ENCODE measurements at regions not wholly inside any gene's neighbourhood (a gene's known extent, or its start where the extent isn't known, plus 50 kb on each side); places are given as distances from the start of the nearest gene placed in this dataset.

DNA sequence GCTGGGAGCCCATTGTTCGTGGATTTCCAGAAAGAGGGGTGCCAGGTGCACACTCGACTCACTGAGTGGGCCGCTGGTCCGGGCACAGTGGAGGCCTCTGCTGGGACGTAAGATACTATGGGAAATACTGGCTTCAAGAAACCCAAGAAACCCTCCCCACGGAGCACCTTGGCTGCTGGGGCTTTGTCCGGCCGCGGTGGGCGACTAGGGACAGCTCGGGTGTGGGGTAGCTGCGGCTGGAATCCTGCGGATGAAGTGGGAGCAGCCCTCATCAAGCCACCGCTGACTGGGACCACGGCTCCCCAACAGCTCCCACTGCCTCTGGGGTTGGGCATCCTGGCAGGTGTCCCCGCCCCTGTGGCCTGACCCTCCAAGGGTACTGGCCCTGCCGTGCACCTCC lies 69.5 kb upstream of the GATA5 start:
- DNase-seq (ENCODE audit: low read depth in 2 of 2) = no peak

DNA sequence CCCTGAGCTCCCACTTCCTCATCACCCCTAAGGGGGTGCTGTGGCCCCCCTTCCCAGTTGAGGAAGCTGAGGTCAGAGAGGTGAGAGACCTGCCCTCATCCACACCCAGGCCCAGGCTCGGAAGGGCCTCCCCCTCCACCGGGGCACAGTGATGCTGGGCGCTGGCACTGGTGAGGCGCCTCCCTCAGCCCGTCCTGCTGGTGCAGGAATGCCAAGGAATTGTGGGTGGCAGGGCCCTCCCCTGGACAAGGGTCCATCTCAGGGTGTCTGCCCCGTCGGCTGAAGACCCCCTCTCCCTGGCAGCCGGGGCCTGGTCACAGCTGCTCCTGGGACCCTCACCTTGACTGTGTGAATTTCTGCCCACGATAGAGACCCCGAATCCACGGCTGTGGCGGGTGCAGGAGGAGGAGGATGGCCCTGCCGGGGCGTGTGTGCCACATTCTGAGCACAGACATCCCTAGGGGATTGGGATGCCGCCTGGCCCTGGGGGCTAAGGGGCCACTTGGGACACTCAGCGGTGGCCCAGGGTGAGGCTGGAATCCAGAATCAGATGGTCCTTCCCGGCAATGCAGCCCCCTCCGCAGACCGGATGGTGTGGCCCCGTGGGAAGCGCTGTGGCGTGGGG lies 70.2 kb upstream of the GATA5 start:
- no peak for DNase-seq (ENCODE audit: low read depth in 2 of 2)

- DNase-seq (ENCODE audit: low read depth in 2 of 2) = no peak
Observed at GRCh38 chr20:62546606-62547005, 70.8 kb upstream of the GATA5 start.

- DNase-seq (ENCODE audit: low read depth in 2 of 2) = no peak
Observed at GRCh38 chr20:62547364-62547763, 71.6 kb upstream of the GATA5 start.

- no peak for DNase-seq (ENCODE audit: low read depth in 2 of 2)
Observed at GRCh38 chr20:62548471-62548870, 72.7 kb upstream of the GATA5 start.

DNA sequence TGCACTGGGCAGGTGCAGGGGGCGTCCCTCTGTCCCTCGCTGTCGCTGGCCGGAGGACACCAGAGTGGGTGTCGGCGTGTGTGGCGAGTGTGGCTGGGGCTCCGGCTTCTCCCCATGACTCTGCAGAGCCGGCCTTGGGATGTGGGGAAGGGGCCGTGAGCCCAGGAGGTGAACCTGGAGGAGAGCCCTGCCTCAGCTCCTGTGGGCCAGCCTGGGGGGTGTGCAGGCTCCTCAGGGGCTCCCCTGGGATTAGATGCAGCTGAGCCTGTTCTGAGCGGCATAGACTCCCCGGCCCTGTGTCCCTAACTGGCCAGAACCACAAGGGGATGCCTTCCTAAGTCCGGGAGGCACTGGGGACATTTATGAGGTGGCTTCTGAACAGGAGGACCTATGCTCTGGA lies 73.2 kb upstream of the GATA5 start:
- DNase-seq (ENCODE audit: low read depth in 2 of 2) = no peak

DNA sequence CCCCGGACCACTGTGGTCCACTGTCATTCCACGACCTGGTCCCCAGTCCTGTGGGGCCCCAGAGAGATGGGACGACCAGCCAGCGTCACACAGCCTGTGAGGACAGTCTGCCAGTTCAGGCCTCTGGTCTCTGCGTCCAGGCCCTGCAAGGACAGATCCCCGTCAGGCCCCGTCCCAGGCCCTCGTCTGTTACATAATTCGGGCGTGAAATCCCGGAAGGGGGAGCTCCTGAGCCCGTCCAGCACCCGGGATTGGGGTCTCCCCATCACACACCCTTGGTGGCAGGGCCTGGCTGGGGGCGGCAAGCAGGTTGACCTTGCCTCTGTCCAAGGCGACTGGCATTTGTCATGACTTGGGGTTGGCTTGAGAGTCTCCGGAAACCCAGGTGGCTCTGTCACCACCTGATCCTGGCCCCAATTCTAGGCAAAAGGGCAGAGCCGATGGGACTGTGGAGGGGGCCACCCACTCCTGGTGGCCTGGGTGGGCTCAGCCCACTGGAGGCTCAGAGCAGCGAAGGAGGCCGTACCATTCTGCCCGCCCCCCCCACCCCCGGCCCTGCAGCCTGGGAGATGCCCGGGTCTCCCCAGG lies 73.8 kb upstream of the GATA5 start:
- no peak for DNase-seq (ENCODE audit: low read depth in 2 of 2)

DNA sequence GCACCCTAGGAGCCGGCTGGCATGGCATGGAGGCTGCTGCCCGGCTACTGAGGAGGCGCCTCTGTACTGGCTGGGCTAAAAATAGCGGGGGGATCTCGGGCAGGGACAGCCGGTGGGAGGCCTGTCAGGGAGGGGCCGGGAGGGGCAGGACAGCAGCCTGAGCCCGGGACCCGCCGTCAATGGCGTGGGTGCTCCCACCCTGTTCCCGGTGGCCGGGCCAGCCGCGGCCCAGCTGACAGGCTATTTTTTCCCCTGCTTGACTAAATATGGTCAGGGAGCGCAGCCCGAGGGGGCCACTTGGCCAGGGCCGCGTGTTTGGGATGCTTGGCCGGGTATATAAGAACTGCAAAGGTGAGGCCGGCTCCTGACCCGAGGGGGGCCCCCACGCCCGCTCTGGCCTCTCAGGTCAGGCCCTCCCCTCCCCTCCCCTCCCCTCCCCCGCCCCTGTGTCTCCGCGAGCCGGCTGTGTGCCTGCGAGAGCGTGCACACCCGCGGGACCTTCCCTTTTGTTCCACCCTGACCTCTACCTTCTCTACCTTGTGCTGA lies 74.4 kb upstream of the GATA5 start:
- no peak for DNase-seq (ENCODE audit: low read depth in 2 of 2)

DNA sequence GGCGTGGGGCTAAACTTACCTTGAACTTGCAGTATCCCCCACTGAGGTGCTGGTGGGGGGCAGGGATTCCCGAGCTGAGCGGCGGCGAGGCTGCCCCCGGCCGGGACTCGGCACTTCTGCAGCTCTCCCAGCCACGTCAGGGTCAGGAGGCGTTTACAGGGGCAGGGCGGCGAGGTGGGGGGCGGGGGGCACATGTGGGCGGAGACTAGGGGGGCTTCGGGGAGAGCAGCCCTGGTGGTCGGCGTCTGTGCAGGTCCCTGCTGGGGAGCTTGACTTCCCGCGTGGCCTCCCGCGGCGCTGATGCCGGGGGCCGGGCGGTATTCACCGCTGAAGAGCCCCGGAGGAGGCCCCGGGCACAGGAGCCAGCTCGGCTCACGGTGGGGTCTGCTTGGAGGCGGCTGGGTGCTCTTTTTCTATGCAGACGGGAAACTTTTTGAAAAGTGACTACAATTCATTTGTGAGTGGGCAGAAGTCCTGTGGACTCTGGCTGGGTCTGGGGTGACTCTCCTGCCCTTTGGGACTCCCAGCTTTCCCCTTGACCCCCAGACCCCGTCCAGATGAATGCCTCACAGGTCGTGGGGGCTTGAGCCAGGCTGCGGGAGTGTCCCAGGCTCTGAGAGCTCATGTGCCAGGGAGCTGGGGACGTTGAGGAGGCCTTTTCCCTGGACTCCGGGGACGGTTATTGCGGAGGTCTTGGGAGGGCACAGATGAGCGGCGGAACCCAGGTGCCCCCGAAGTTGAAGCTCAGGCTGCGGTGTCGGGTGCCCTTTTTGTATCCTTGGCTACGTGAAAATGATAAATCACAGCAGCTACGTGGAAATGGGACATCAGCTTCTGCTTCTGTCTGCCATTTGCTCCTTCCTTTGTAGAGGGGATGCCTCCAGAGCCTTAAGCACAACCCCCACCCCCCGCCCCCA lies 75.9 kb upstream of the GATA5 start:
- DNase-seq (ENCODE audit: low read depth in 2 of 2) = no peak

- DNase-seq (ENCODE audit: low read depth in 2 of 2) = no peak
Observed at GRCh38 chr20:62552613-62553012, 76.8 kb upstream of the GATA5 start.

- DNase-seq (ENCODE audit: low read depth in 2 of 2) = no peak
Observed at GRCh38 chr20:62553136-62553837, 77.5 kb upstream of the GATA5 start.

GRCh38 chr20:62553838-62554161 lies 78.0 kb upstream of the GATA5 start:
- DNase-seq (ENCODE audit: low read depth in 2 of 2) = no peak

- no peak for DNase-seq (ENCODE audit: low read depth in 2 of 2)
Observed at GRCh38 chr20:62554214-62554897, 78.6 kb upstream of the GATA5 start.

GRCh38 chr20:62554898-62555641 lies 79.3 kb upstream of the GATA5 start:
- no peak for DNase-seq (ENCODE audit: low read depth in 2 of 2)

GRCh38 chr20:62555642-62556420 lies 80.0 kb upstream of the GATA5 start:
- DNase-seq (ENCODE audit: low read depth in 2 of 2) = peak in 1 of 2 donors; percentile 27

DNA sequence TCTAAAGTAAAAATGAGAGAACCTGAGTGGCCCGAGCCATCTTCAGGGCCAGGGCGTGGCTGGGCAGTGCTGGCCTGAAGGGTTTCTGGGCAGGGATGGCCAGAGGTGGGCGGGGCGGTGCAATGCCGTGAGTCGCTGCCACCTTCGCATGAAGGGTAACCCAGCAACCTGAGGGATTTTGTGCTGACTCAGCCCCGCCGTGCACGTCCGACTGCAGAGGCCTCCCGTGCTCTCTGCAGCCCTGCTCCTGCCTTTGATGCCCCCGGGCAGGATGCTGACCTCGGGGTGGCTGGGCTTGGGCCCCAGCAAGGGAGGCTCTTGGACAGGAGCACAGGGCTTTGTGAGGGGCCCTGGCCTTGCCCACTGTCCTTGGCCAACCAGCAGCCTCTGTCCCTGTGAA lies 81.7 kb upstream of the GATA5 start:
- no peak for DNase-seq (ENCODE audit: low read depth in 2 of 2)

GRCh38 chr20:62557999-62558408 lies 82.2 kb upstream of the GATA5 start:
- no peak for DNase-seq (ENCODE audit: low read depth in 2 of 2)

- DNase-seq (ENCODE audit: low read depth in 2 of 2) = no peak
Observed at GRCh38 chr20:62558779-62559178, 83.0 kb upstream of the GATA5 start.

DNA sequence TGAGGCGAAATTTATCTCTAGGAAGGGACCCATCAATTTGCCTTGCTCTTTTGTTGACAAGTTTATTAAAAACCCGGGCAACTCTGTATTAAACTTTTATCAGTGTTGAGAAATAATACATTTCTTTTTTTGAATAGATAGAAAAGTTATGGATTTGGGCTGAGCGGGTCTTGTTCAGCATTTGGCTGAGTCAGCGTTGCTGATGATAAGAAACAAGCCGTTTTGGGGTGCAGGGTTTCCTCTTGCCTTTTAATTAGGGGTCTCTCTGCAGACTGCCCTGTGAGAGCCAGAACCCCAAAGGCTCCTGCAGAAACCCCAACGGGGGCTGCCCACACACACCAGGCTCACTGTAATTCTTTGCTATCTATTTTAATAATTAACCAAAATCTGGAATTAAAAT lies 82.1 kb upstream of the SLCO4A1 start:
- DNase-seq (ENCODE audit: low read depth in 2 of 2) = no peak

DNA sequence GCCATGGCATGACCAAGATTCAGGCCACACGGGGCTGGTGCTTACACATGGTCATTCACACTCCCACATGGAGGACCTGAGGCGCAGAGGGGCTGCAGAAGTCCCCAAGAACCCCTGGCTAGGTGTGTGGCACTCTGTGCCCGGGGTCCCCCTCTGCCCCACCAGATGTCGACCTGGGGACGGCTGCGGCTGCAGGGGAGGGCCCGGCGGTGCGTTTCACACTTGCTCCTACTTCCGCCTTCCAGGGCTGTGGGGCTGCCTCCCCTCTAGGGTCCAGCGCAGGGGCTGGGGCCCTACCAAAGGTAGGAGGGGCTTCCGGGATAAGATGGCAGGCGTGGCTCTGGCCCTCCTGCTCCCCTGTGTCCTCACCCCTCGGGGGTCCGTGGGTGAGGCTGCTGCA lies 81.1 kb upstream of the SLCO4A1 start:
- no peak for DNase-seq (ENCODE audit: low read depth in 2 of 2)
